ENCODE measurements at regions not wholly inside any gene's neighbourhood (a gene's known extent, or its start where the extent isn't known, plus 50 kb on each side); places are given as distances from the start of the nearest gene placed in this dataset.
"Not testable (repeated sequence)": the region's sequence is repeated elsewhere in the genome, so short reads cannot be mapped to it uniquely, and the experiment has no call there.

DNA sequence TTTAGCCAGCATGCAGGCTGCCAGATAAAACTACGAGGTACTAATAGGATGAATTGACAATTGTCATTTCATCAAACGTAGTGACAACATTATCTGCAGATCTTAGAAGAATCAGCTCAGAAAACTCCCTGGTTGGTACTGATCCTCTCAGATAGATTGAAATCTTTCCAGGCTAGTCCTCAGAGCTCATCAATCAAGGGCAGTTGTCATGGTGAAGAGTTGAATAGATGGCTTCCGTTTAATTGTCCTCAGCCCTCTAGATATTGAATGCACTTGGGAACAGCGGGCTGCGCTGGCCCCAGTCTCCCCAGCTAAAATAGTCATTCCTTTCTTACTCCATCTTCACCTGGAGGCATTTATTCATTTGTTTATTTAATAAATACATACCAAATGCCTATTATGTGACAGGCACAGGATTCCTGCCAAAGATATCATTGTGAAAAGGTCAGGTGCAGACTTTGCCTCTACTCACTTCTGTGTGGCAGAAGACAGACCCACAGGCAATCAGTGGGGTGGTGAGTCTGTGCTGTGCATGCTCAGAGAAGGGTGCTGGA, 1081.6 kb downstream of the TYW1 start:
- H3K27me3 ChIP-seq (ENCODE audit: control insufficient read depth, insufficient read depth, low read length): no peaks in the 10 kb centered on the region
- peaks cover 5% of the 10 kb centered on the region for H3K9me3 ChIP-seq (ENCODE audit: control insufficient read depth, low read depth, low read length)
- H3K27ac ChIP-seq (ENCODE audit: low read length): no peak overlapping the region
- no peak overlapping the region for H3K4me3 ChIP-seq (ENCODE audit: low read length)
- H3K4me1 ChIP-seq (ENCODE audit: control insufficient read depth, low read depth, low read length): no peaks in the 10 kb centered on the region
- H3K36me3 ChIP-seq (ENCODE audit: control insufficient read depth, low read depth, low read length): no peaks in the 10 kb centered on the region
- no peak overlapping the region for H3K9ac ChIP-seq (ENCODE audit: low read length)

GRCh38 chr7:68082066-68082960, 1085.7 kb downstream of the TYW1 start:
- H3K4me1 ChIP-seq (ENCODE audit: control insufficient read depth, low read depth, low read length); H3K4me3 ChIP-seq (ENCODE audit: low read length); H3K36me3 ChIP-seq (ENCODE audit: control insufficient read depth, low read depth, low read length); H3K9me3 ChIP-seq (ENCODE audit: control insufficient read depth, low read depth, low read length); H3K27ac ChIP-seq (ENCODE audit: low read length); H3K27me3 ChIP-seq (ENCODE audit: control insufficient read depth, insufficient read depth, low read length); H3K9ac ChIP-seq (ENCODE audit: low read length): not testable (repeated sequence)

GRCh38 chr7:68082961-68083657, 1086.5 kb downstream of the TYW1 start:
- H3K36me3 ChIP-seq (ENCODE audit: control insufficient read depth, low read depth, low read length); H3K27me3 ChIP-seq (ENCODE audit: control insufficient read depth, insufficient read depth, low read length); H3K4me1 ChIP-seq (ENCODE audit: control insufficient read depth, low read depth, low read length); H3K27ac ChIP-seq (ENCODE audit: low read length); H3K4me3 ChIP-seq (ENCODE audit: low read length); H3K9me3 ChIP-seq (ENCODE audit: control insufficient read depth, low read depth, low read length); H3K9ac ChIP-seq (ENCODE audit: low read length): not testable (repeated sequence)

DNA sequence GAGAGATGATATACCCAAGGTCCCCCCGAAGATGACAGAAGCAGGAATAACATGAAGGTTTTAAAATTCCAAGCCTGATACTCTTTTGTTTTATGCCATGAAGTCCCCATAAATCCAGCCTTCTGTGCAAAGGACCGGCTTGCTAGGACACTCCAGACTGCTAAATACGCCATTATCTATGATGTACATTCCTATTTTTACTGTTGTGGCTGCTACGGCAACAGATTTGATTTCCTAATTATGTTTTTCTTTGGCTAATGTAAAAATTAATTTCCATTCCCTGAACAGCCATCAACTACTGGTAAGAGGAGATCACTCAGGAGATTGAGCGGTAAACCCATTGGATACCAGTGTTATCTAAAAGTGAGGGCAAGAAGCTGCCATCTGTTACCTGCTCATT, 1090.8 kb downstream of the TYW1 start:
- Histone ChIP-seq H3K27me3 (ENCODE audit: control insufficient read depth, insufficient read depth, low read length) (no peaks in the 10 kb centered on the region), H3K4me1 (ENCODE audit: control insufficient read depth, low read depth, low read length) (no peaks in the 10 kb centered on the region), H3K36me3 (ENCODE audit: control insufficient read depth, low read depth, low read length) (no peaks in the 10 kb centered on the region), H3K9ac (ENCODE audit: low read length) (no peak overlapping the region), H3K4me3 (ENCODE audit: low read length) (no peak overlapping the region), H3K27ac (ENCODE audit: low read length) (no peak overlapping the region), H3K9me3 (ENCODE audit: control insufficient read depth, low read depth, low read length) (no peaks in the 10 kb centered on the region)

DNA sequence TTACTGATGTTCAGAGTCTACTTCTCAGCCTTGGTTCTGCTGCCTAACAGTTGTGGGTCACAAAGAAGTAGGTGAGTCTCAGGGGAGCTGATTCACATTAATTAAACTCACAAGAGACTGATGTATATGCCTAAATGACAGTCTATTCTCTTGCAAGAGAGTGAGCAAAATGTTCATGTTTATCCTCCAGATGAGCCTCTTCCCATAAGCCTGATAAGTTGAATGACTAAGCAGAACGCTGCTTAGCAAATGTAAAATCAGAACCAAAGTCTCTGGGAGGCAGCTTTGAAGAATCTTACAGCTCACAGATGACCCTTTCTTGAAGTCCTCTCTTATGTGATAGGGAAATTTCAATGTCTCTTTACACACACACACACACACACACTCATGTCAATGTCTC, 1092.2 kb downstream of the TYW1 start:
- H3K27me3 ChIP-seq (ENCODE audit: control insufficient read depth, insufficient read depth, low read length): no peaks in the 10 kb centered on the region
- H3K4me3 ChIP-seq (ENCODE audit: low read length): no peak overlapping the region
- H3K36me3 ChIP-seq (ENCODE audit: control insufficient read depth, low read depth, low read length): no peaks in the 10 kb centered on the region
- H3K27ac ChIP-seq (ENCODE audit: low read length): no peak overlapping the region
- no peaks in the 10 kb centered on the region for H3K9me3 ChIP-seq (ENCODE audit: control insufficient read depth, low read depth, low read length)
- H3K9ac ChIP-seq (ENCODE audit: low read length): no peak overlapping the region
- H3K4me1 ChIP-seq (ENCODE audit: control insufficient read depth, low read depth, low read length): no peaks in the 10 kb centered on the region

- not testable (repeated sequence) for H3K27ac ChIP-seq (ENCODE audit: low read length); H3K36me3 ChIP-seq (ENCODE audit: control insufficient read depth, low read depth, low read length); H3K27me3 ChIP-seq (ENCODE audit: control insufficient read depth, insufficient read depth, low read length); H3K9me3 ChIP-seq (ENCODE audit: control insufficient read depth, low read depth, low read length); H3K4me1 ChIP-seq (ENCODE audit: control insufficient read depth, low read depth, low read length); H3K4me3 ChIP-seq (ENCODE audit: low read length); H3K9ac ChIP-seq (ENCODE audit: low read length)
Observed at GRCh38 chr7:68090256-68090655, 1093.6 kb downstream of the TYW1 start.

- no peaks in the 10 kb centered on the region for H3K27me3 ChIP-seq (ENCODE audit: control insufficient read depth, insufficient read depth, low read length)
- no peaks in the 10 kb centered on the region for H3K9me3 ChIP-seq (ENCODE audit: control insufficient read depth, low read depth, low read length)
- H3K4me3 ChIP-seq (ENCODE audit: low read length): no peak overlapping the region
- H3K9ac ChIP-seq (ENCODE audit: low read length): no peak overlapping the region
- no peak overlapping the region for H3K27ac ChIP-seq (ENCODE audit: low read length)
- no peaks in the 10 kb centered on the region for H3K4me1 ChIP-seq (ENCODE audit: control insufficient read depth, low read depth, low read length)
- H3K36me3 ChIP-seq (ENCODE audit: control insufficient read depth, low read depth, low read length): no peaks in the 10 kb centered on the region
Observed at GRCh38 chr7:68103319-68103718, 1106.7 kb downstream of the TYW1 start.

DNA sequence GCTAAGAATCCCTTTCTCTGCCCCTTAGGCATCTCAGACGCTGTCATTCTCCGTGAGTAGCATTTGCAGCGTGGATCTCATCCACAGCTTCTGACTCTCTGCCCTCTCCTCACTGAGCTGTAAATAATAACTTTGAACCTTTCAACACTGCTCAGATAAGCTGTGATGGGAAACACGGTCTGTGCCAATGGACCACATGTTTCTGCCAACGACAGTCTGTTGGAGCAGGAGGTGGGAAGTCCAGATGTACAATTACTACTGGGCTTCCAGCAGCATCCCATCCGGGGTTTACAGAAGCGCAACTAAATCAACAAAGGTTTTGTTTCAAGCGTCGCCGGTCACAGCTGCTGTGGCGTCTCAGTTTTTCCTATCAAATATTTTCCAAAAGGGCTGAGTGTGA, 1110.6 kb downstream of the TYW1 start:
- no peaks in the 10 kb centered on the region for H3K9me3 ChIP-seq (ENCODE audit: control insufficient read depth, low read depth, low read length)
- no peaks in the 10 kb centered on the region for H3K27me3 ChIP-seq (ENCODE audit: control insufficient read depth, insufficient read depth, low read length)
- H3K4me3 ChIP-seq (ENCODE audit: low read length): no peak overlapping the region
- no peak overlapping the region for H3K27ac ChIP-seq (ENCODE audit: low read length)
- no peaks in the 10 kb centered on the region for H3K36me3 ChIP-seq (ENCODE audit: control insufficient read depth, low read depth, low read length)
- H3K4me1 ChIP-seq (ENCODE audit: control insufficient read depth, low read depth, low read length): no peaks in the 10 kb centered on the region
- H3K9ac ChIP-seq (ENCODE audit: low read length): no peak overlapping the region

DNA sequence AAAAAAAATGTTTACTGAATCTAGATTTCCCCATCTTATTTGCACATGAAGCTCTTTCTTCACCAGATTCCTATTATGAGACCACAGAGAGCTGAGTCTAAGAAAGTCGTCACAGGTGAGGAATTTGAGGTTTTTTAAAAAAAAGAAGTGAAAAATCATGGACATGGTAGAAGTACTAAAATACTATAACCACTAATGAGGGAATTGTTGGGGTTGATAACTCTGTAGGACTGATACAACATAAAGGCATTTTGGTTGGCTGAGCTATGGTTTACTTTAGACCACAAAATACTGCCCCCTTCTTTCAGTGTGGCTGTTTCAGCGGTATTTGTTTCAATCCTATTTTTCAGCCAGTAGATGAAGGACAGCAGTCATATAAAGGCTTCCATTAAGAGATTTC, 1111.3 kb downstream of the TYW1 start:
- H3K9ac ChIP-seq (ENCODE audit: low read length): no peak overlapping the region
- no peaks in the 10 kb centered on the region for H3K36me3 ChIP-seq (ENCODE audit: control insufficient read depth, low read depth, low read length)
- no peaks in the 10 kb centered on the region for H3K4me1 ChIP-seq (ENCODE audit: control insufficient read depth, low read depth, low read length)
- H3K27ac ChIP-seq (ENCODE audit: low read length): no peak overlapping the region
- H3K9me3 ChIP-seq (ENCODE audit: control insufficient read depth, low read depth, low read length): no peaks in the 10 kb centered on the region
- H3K4me3 ChIP-seq (ENCODE audit: low read length): no peak overlapping the region
- no peaks in the 10 kb centered on the region for H3K27me3 ChIP-seq (ENCODE audit: control insufficient read depth, insufficient read depth, low read length)

DNA sequence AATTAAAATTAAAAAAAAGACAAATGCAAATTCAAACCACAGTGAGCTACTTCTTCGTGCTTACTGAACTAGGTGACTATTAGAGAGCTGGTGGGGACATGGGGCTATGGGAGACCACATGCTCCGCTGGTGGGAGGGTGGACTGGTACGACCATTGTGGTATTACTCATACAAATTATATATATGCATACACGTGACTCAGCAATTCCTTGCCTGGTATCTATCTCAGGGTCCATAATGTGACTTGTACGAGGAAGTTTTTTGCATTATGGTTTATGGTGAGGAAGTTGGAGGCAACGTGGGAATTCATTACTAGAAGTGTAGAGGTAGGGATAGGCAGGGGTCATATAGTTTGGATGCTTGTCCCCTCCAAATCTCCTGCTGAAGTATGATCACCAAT, 1112.7 kb downstream of the TYW1 start:
- Histone ChIP-seq H3K36me3 (ENCODE audit: control insufficient read depth, low read depth, low read length) (no peaks in the 10 kb centered on the region), H3K9ac (ENCODE audit: low read length) (no peak overlapping the region), H3K9me3 (ENCODE audit: control insufficient read depth, low read depth, low read length) (no peaks in the 10 kb centered on the region), H3K27me3 (ENCODE audit: control insufficient read depth, insufficient read depth, low read length) (no peaks in the 10 kb centered on the region), H3K4me1 (ENCODE audit: control insufficient read depth, low read depth, low read length) (no peaks in the 10 kb centered on the region), H3K27ac (ENCODE audit: low read length) (no peak overlapping the region), H3K4me3 (ENCODE audit: low read length) (no peak overlapping the region)

GRCh38 chr7:68119411-68119810, 1122.8 kb downstream of the TYW1 start:
- H3K9me3 ChIP-seq (ENCODE audit: control insufficient read depth, low read depth, low read length): peaks cover 8% of the 10 kb centered on the region
- H3K27me3 ChIP-seq (ENCODE audit: control insufficient read depth, insufficient read depth, low read length): no peaks in the 10 kb centered on the region
- H3K9ac ChIP-seq (ENCODE audit: low read length): no peak overlapping the region
- no peak overlapping the region for H3K27ac ChIP-seq (ENCODE audit: low read length)
- no peaks in the 10 kb centered on the region for H3K4me1 ChIP-seq (ENCODE audit: control insufficient read depth, low read depth, low read length)
- no peaks in the 10 kb centered on the region for H3K36me3 ChIP-seq (ENCODE audit: control insufficient read depth, low read depth, low read length)
- H3K4me3 ChIP-seq (ENCODE audit: low read length): no peak overlapping the region
